NCI-H2196 treated with DMSO at 0.1 percent for 48 hours (cell line): ENCODE measurements at regions not wholly inside any gene's neighbourhood (a gene's known extent, or its start where the extent isn't known, plus 50 kb on each side); places are given as distances from the start of the nearest gene placed in this dataset.
"Not testable (repeated sequence)": the region's sequence is repeated elsewhere in the genome, so short reads cannot be mapped to it uniquely, and the experiment has no call there.

Source experiments
- DNase-seq: peaks from one replicate; lab custom pipeline; 2025; ENCODE audit not compliant: unreplicated experiment; lab: John Stamatoyannopoulos, UW

DNA sequence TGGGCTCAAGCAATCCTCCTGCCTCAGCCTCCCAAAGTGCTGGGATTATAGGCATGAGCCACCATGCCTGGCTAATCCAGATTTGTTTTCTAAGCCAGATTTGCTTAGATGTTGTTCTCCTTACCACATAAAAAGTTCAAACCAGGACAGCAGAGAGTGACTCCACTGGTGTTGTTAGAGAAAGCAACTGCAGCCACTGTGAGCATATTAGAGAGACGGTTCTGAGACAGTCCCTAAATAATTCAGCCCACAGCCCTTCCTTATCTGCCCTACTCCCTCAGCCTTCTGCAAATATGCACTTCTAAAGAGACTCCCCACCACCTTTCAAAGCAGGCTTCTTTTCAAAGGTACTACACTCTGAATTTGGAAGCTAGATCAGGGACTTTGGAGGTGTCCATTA is 96.1 kb downstream of the DRD1 start:
- no peak for DNase-seq

DNA sequence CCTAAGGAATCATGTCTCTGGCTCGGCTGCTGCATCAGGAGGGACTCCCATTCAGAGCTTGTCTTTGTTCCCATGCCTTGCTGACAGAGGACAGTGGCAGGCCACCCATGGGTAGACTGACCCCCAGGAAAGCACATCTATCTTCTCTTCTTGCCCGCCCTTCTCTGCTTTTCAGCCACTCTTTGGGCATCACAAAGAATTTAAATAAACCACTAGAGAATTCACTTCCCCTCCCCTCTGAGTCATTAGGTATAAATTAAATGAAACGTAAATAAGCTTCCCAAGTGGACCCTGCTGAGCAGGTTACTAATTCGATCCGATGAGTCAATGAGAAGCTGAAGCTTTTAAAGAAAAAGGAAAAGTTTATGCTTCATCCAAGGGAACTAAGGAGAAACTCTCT is 97.0 kb downstream of the DRD1 start:
- no peak for DNase-seq

DNA sequence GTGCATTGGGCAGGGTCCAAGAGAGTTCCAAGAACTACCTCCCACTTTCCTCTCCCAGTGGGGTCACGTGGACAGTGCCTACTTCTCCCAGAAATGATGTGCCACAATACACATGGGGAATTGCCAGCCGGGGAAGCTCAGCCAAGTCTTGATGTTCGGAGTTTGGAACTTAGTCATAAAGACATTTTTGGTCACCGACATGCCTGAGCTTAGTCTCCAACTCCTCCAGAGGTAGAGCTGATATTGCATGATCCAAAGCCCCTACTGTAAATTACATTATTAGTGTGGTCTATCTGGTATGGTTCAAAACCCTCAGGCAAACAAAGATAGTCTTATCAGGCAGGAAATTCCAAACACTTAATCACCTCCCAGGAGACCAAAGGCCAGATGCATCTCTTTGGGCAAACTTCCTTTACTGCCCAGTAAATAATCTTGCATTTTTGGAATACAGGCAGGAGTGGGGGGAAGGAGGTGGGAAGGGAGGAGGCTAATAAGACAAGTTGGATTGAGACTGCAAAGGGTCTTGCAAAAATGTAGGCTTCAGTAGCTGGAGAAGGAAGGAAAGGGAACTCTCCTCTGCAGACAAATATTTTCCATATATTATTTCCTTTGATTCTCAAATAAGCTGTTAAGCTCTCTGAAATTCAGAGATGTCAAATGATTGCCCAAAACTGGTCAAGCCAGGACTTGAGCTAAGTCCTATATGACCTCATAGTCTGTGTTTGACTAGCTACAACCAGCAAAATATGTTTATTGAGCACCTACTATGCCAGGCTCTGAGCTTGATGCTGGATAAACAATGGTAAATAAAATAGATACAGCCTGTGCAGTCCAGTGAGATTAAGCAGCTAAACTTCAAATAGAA is 99.4 kb downstream of the DRD1 start:
- DNase-seq: no peak

DNA sequence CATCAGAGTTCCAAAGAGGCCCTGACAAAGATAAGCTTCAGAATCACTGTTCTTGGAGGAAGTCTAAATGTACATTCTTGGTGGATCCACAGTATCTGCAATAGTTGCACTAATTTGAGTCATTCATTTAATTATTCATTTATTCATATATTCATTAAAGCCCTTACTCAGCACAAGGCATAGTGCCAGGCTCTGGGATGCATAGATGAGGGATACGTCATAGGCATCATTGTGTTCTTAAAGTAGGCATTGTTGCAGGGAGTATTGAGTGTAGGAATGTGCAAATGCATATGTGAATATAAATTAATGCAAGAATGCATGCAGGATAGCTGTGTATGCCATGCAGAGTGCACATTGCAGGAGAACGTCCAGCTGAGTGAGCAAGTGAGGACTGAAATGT is 100.7 kb downstream of the DRD1 start:
- DNase-seq: no peak

DNA sequence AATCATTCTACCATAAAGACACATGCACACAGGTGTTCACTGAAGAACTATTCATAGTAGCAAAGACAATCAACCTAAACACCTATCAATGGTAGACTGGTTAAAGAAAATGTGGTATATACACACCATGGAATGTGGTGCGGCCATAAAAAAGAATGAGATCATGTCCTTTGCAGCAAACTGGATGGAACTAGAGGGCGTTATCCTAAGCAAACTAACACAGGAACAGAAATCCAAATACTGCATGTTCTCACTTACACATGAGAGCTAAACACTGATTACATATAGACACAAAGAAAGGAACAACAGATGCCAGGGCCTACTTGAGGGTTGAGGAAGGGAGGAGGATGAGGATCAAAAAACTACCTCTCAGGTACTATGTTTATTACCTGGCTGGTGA is 103.8 kb downstream of the DRD1 start:
- no peak for DNase-seq

DNA sequence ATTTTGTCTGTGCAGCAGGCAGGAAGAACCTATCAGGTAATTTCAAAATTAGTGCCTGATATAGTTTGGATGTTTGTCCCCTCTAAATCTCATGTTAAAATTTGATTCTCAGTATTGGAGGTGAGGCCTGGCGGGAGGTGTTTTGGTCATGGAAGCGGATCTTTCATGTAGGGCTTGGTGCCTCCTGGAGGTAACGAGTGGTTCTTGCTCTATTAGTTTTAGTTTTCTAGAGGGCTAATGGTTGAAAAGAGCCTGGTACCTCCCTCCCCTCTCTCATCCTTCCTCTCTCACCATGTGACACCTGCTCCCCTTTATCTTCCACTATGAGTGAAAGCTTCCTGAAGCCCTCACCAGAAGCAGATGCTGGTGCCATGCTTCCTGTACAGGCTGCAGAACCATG is 106.3 kb downstream of the DRD1 start:
- DNase-seq: no peak

DNA sequence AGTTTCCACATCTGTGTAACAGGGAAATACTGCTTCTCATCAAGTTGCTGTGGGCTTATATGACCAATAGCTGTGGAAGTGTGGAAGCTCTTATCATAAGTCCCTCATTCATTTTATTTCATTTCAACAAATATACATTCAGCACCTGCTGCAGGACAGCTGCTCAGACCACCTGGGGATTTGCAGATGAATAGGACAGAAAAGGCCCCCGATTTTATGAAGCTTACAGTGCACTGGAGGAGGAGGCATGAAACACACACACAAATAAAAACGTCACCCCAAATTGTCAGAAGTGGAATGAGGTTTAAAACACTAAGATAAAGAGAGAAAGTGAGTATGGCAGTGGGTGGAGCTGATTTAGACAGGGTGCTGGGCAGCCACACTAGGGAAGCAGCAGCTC is 107.2 kb downstream of the DRD1 start:
- DNase-seq: no peak

DNA sequence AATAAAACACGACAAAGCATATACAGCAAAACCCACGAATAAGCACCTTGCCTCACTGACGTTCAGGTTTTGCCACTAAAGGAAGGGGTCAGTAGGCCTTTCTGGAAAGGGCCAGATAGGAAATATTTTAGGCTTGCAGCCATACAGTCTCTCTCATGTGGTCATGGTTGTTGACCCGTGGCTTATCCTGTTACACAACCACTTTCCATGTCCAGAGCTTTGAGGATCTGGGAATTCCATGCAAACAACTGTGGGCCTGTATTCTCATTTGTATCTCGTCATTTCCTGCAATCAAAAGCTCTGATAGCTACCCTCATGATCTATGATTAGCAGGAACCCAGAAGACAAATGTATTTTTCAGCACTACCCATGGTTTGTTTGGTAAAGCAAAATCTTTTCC is 108.3 kb downstream of the DRD1 start:
- DNase-seq: no peak

DNA sequence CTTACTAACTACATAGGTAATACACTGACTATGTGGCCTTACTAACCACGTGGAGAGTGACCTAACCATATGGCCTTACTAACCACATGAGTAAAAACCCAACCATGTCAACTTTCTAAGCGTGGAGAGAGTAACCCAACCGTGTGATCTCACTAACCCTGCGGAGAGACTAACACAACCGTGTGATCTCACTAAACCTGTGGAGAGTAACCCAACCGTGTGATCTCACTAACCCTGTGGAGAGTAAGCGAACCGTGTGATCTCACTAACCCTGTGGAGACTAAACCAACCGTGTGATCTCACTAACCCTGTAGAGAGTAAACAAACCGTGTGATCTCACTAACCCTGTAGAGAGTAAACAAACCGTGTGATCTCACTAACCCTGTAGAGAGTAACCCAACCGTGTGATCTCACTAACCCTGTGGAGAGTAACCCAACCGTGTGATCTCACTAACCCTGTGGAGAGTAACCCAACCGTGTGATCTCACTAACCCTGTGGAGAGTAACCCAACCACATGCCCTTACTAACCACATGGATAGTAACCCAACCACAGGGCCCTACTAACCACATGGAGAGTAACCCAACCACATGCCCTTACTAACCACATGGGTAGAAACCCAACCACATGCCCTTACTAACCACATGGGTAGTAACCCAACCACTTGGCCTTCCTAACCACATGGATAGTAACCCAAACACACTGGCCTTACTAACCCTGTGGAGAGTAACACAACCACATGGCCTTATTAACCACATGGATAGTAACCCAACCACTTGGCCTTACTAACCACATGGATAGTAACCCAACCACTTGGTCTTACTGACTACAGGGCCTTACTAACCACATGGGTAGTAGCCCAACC is 112.6 kb downstream of the DRD1 start:
- DNase-seq: not testable (repeated sequence)

DNA sequence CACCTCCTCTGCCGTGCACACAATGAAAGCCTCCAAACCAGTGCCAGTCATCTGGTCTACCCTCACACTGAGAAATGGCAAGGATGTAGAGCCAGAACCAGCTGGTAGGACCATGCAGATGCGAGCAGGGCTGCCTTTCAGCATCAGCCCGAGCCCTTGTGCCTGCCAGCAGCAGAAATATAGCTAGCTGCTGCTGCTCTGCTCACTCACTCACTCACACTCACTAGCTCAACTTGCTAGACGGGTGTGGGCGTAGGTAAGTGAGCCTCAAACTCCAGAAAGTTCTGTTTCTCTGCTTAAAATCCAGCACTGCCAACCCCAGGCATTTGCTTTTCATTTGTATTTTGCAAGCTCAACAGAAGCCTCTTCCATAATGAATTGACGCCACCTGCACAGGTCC is 114.0 kb downstream of the DRD1 start:
- DNase-seq: no peak

DNA sequence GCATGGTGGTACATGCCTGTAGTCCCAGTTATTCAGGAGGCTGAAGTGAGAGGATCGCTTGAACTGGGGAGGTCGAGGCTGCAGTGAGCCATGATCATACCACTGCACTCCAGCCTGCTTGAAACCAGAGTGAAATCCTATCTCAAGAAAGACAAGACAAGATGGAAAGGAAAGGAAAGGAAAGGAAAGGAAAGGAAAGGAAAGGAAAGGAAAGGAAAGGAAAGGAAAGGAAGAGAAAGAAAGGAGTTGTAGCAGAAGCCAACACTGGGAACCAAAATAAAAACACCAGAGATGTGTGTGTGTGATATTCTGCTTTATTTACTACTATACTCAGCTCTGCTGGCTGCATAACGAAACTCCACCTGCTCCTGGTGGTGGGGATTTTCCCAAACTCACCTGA is 115.3 kb downstream of the DRD1 start:
- DNase-seq: no peak

DNA sequence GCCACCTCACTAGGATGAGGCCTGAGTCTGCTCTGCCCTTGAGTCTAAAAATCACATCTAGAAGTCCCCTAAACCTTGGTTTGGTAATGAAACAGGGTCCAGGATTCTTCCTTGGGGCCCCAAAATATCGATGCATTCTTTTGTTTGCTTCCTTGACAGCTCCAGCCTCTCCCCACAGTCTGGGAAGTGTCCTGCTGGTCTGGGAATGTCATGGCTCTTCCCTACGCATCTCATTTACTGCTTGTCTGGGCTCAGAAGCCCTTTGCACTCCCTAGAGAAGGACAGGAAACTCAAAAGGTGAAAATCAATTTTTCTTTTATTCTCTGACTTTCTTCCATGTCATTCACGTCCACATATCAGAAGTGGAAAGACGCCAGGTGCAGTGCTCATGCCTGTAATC is 115.8 kb downstream of the DRD1 start:
- DNase-seq: no peak

DNA sequence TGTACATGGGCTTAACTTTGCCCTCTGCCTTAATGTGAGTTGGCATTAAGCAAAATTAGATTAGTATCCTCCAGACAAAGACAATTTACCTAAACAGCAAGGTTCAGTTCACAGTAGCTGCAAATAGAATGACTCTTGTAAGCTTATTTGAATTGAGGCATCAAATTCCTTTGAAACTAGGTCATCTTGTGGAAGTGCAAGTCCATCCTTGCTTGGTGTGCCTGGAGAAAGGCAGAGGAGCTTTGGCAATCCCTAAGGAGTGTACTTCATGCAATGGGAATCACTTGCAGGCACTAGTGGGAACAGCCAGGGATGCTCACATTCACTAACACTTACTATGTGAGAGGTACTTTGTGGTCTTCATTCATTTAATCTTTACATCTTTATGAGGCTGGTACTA is 118.3 kb downstream of the DRD1 start:
- no peak for DNase-seq

DNA sequence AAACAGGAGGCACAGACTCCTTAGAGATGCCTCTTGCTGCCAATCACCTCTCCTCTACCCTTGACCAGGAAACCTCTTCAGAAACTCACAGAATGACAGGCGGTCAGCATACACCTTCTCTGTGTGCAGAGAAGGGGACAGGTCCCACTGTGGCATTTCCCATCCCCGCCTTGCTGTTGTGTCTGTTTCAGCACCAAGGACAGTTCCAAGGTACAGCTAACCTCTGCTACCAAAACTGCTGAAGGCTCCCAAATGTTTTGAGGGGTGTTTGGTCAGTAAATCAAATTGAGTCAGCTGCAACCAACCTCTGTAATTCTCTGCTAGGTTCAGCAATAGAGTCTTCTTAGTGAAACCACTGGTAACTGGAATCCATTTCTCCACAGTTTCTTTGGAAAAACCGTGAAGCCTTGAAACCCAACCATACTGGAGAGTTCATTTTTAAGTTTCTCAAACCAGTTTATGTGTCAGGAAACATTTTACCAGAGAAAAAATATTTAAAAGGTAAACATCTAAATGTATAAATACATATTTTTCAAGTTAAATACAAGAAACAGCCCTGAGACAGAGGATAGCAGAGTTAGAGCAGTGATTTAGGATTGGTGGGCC is 122.0 kb downstream of the DRD1 start:
- DNase-seq: no peak

DNA sequence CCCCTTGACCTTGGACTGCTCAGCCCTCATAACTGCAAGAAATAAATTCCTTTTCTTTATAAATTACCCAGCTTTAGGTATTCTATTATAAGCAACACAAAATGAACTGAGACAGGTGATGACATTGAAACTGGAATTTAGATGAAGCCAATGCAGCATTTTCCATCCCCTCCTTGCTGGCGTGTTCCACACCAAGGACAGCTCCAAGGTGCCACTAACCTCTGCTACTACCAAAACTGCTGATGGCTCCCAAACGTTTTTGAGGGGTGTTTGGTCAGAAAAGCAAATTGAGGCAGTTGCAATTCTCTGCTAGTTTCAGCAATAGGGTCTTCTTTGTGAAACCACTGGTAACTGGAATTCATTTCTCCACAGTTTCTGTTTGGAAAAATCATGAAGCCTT is 124.8 kb downstream of the DRD1 start:
- DNase-seq: no peak

DNA sequence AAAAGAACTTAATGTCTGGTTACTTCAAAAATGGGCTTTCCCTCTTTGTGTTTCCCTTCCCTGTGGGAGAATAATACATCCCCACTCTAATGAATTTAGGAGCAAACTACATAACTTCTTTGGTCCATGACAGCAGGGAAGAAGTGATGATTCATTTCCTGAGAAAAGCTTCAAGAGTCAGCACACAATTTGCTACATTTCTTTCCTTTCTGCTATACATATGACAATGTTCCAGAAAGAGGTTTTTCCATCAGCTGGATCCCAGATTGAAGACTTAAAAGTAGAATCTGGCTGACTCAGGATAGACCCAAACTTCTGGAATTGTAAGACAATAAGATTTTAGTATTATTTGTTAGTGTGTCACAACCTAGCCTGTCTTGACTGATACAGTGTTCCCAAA is 126.1 kb downstream of the DRD1 start:
- DNase-seq: no peak

DNA sequence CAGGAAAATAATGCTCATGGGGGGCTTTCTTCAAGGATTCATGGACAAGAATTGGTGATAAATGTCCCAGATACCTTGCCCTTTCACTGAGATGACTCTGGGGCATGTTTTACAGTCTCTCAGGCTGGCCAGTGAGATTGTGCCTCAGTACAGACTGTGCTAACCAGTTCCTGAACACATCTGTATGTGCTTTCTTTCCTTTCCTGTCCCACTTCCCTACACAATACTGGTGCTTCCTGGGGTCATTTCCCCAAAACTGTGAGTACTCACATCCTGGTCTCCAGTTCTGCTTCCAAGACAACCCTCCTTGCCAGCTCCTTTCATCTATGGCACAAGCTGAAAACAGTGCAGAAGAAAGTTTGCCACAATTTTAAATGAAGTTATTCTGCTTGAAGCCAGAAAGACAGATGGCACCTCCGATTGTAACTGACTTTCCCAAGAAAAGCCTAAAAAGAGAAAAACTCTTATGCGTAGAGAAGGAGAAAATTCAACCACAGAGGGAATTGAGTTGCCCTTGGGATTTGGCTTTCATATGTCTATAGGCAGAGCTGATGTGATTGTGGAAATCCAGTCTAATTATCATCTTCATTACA is 134.7 kb downstream of the DRD1 start:
- no peak for DNase-seq

DNA sequence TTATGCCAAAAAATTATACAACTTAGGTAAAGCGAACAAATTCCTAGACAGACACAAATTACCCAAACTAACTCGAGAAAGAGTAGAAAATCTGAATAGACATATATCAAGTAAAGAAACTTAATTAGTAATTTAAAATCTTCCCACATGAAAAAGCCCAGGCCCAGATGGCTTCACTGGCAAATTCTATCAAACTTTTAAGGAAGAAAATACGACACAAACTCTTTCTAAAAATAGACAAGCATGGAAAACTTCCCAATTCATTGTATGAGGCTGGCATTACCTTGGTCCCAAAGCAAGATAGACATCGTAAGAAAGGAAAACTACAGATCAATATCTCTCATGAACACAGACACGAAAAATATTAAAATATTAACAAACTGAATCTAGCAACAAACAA is 135.3 kb downstream of the DRD1 start:
- DNase-seq: no peak

DNA sequence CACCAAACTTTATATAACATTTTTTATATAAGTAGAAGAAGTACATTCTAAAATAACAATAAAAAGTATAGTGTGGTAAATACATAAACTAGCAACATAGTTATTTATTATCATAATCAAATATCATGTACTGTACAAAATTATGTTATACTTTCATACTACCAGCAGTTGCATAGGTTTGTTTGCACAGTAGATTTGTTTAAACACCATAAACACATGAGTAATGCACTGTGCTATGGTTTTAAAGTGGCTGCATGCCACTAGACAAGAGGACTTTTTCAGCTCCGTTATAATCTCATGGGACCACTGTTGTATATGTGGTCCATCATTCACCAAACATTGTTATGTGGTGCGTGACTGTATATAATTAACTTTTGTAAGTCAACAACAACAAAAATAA is 137.6 kb downstream of the DRD1 start:
- DNase-seq: no peak

DNA sequence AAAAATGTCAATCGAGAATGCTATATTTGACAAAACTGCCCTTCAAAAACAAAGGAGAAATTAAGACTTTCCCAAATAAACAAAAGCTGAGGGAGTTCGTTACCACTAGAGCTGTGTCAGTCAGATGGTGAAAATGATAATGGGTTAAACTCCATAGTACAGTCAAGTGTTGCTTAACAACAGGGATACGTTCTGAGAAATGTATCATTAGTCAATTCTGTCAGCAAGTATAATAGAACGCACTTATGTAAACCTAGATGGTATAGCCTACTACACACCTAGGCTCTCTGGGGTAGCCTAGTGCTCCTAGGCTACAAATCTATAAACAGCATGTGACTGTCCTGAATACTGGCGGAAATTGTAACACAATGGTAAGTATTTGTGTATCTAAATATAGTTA is 138.7 kb downstream of the DRD1 start:
- no peak for DNase-seq

DNA sequence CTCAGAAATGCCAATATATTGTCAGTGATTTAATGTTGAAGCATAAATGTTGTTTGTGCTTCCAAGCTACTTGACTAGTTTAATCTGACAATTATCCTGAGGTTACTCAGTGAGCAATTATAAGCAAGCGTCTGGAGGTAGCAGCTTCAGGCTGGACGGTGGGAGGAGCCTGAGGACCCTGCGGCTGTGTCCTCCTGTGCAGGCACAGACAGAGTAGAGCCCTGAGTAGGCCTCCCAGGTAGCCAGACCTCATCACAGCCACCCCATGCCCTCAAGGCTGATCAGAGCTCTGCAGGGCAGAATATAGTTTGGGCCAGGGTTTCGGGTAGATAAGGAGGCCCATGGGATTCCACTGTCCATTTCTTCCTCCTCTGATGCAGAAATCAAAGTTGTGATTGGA is 153.6 kb downstream of the DRD1 start:
- no peak for DNase-seq
